Spleen (tissue), 11 donors: ENCODE measurements at regions not wholly inside any gene's neighbourhood (a gene's known extent, or its start where the extent isn't known, plus 50 kb on each side); places are given as distances from the start of the nearest gene placed in this dataset.

ENCODE experiments used
- DNase-seq: peaks from one replicate; pipeline ENCODE4 v3.0.0-alpha.2; 2020
- H3K27ac ChIP-seq, 8 donors: fragments of 200-600 bp; sonication (generic) in 7 of 8; 1 replicate in 4 of 8; 2 replicates in 4 of 8; pipeline versions ENCODE4 v1.5.0 to v1.8.0; 2016 to 2021; ENCODE audit warnings: inconsistent platforms in 4 of 8, mild to moderate bottlenecking in 4 of 8, moderate library complexity in 1 of 8
- H3K27me3 ChIP-seq, 7 donors: fragments of 200-600 bp; sonication (generic) in 6 of 7; replicated peaks in 1 of 7; 1 replicate in 4 of 7; 2 replicates in 3 of 7; pipeline versions ENCODE4 v1.5.0 to v1.8.0; 2016 to 2021; ENCODE audit warnings: inconsistent platforms in 3 of 7, mild to moderate bottlenecking in 1 of 7
- H3K36me3 ChIP-seq, 6 donors: fragments of 200-600 bp; sonication (generic) in 5 of 6; 1 replicate in 4 of 6; 2 replicates in 2 of 6; pipeline versions ENCODE4 v1.5.0 to v1.8.0; 2016 to 2021; ENCODE audit warnings: inconsistent platforms in 2 of 6
- H3K4me1 ChIP-seq, 6 donors: fragments of 200-600 bp; sonication (generic) in 5 of 6; 1 replicate in 3 of 6; 2 replicates in 3 of 6; pipeline versions ENCODE4 v1.5.0 to v1.8.0; 2016 to 2021; ENCODE audit warnings: inconsistent platforms in 3 of 6
- H3K4me3 ChIP-seq, 8 donors: fragments of 200-600 bp; sonication (generic) in 7 of 8; 1 replicate in 4 of 8; 2 replicates in 4 of 8; pipeline versions ENCODE4 v1.5.0 to v1.8.0; 2016 to 2021; ENCODE audit warnings: inconsistent platforms in 4 of 8, mild to moderate bottlenecking in 4 of 8, moderate library complexity in 2 of 8
- H3K9me3 ChIP-seq, 8 donors: fragments of 200-600 bp; sonication (generic) in 7 of 8; 1 replicate in 4 of 8; 2 replicates in 4 of 8; pipeline versions ENCODE4 v1.5.0 to v1.8.0; 2016 to 2021; ENCODE audit warnings: inconsistent platforms in 4 of 8
- CTCF ChIP-seq, 11 experiments: fragments of 200-600 bp in 7 of 11; fragments of 450-650 bp in 4 of 11; sonication (generic) in 4 of 11; IDR thresholded peaks in 8 of 11; conservative IDR thresholded peaks in 3 of 11; 1 replicate in 7 of 11; 2 replicates in 4 of 11; pipeline versions ENCODE4 v1.4.0 to v1.8.0; 2016 to 2021; ENCODE audit warnings: antibody characterized with exemption in 11 of 11, inconsistent platforms in 4 of 11, mild to moderate bottlenecking in 1 of 11
- POLR2A ChIP-seq, 3 donors: fragments of 450-650 bp; IDR thresholded peaks; one replicate each; pipeline ENCODE4 v1.5.1; 2017; ENCODE audit warnings: antibody characterized with exemption in 3 of 3, mild to moderate bottlenecking in 1 of 3
- POLR2AphosphoS5 ChIP-seq, 3 donors: sonication (generic); formaldehyde crosslinking; IDR thresholded peaks; one replicate each; pipeline ENCODE4 v1.5.1; 2017; ENCODE audit warnings: antibody characterized with exemption in 3 of 3
- WGBS, 5 donors: extraction: QIAGEN DNeasy Blood & Tissue Kit in 3 of 5; methylation state at CpG; one replicate each; pipeline versions ENCODE4 v1.1.5 to v1.1.7; 2013 to 2018; 5-methylcytosine and 5-hydroxymethylcytosine counted together
- intact Hi-C: fragments of 100-400 bp; cut with DNase I; formaldehyde crosslinking; loops from one replicate; pipeline ENCODE4 v1.15.0; 2023; ENCODE audit warnings: low total_unique reads
- donor health status: healthy with polysubstance abuse.
- donor health status: DM: no; HTN: no; CAD: no; lungs with moderate emphysema.
- donor health status: DM: no; HTN: no; CAD: no.
- donor health status: Bipolar disorder and iron deficiency.
- donor health status: healthy.
- donor health status: DM: no; HTN: no; CAD: no.
- donor health status: DM: yes; HTN: yes; CAD: no.

- no peak for DNase-seq
- Histone ChIP-seq H3K4me3 (no peak overlapping the region), H3K4me1 (no peaks in the 10 kb centered on the region), H3K36me3 (no peaks in the 10 kb centered on the region), H3K9me3 (peaks cover 0 to 3% (median 0%) of the 10 kb centered on the region in 8 donors), H3K27ac (no peak overlapping the region), H3K27me3 (no peaks in the 10 kb centered on the region)
- intact Hi-C loops = no loop called here
- TF ChIP-seq POLR2A (IDR thresholded peaks at IDR 0.05) = no peak
- TF ChIP-seq CTCF (IDR thresholded peaks at IDR 0.05 in 8 of 11, conservative IDR thresholded peaks at IDR 0.05 in 3 of 11) = no peak
- TF ChIP-seq POLR2AphosphoS5 (IDR thresholded peaks at IDR 0.05) = no peak
- 54 to 67% (median 60%) methylated on average over 7 to 8 of the region's 8 CpGs for WGBS, 5 donors
Observed at GRCh38 chr10:85420501-85421191, 945.9 kb downstream of the GRID1 start.

- Histone ChIP-seq H3K36me3 (no peaks in the 10 kb centered on the region), H3K4me1 (no peaks in the 10 kb centered on the region), H3K27me3 (no peaks in the 10 kb centered on the region), H3K9me3 (peaks cover 0 to under 1% (median 0%) of the 10 kb centered on the region in 8 donors), H3K27ac (no peak overlapping the region), H3K4me3 (no peak overlapping the region)
- intact Hi-C loops = no loop called here
- TF ChIP-seq POLR2A (IDR thresholded peaks at IDR 0.05) (no peak), POLR2AphosphoS5 (IDR thresholded peaks at IDR 0.05) (no peak), CTCF (IDR thresholded peaks at IDR 0.05 in 8 of 11, conservative IDR thresholded peaks at IDR 0.05 in 3 of 11) (no peak)
- WGBS, 5 donors = 86 to 96% (median 89%) methylated on average over 9 of the region's 9 CpGs
- no peak for DNase-seq
Observed at GRCh38 chr10:85421421-85421820, 945.2 kb downstream of the GRID1 start.

GRCh38 chr10:85429126-85429525 is 937.5 kb downstream of the GRID1 start:
- Histone ChIP-seq H3K27me3 (no peaks in the 10 kb centered on the region), H3K4me1 (no peaks in the 10 kb centered on the region), H3K9me3 (no peaks in the 10 kb centered on the region), H3K27ac (no peak overlapping the region), H3K36me3 (no peaks in the 10 kb centered on the region), H3K4me3 (no peak overlapping the region)
- no peak for TF ChIP-seq POLR2A (IDR thresholded peaks at IDR 0.05)
- no peak for TF ChIP-seq POLR2AphosphoS5 (IDR thresholded peaks at IDR 0.05)
- no peak for TF ChIP-seq CTCF (IDR thresholded peaks at IDR 0.05 in 8 of 11, conservative IDR thresholded peaks at IDR 0.05 in 3 of 11)
- DNase-seq = no peak
- WGBS, 5 donors = 77 to 87% (median 81%) methylated on average over 3 of the region's 3 CpGs
- intact Hi-C loops = no loop called here

GRCh38 chr10:85430991-85431390 is 935.6 kb downstream of the GRID1 start:
- 77 to 91% (median 81%) methylated on average over 2 of the region's 2 CpGs for WGBS, 5 donors
- H3K36me3 ChIP-seq = no peaks in the 10 kb centered on the region
- H3K4me1 ChIP-seq = no peaks in the 10 kb centered on the region
- H3K27ac ChIP-seq = no peak overlapping the region
- H3K4me3 ChIP-seq = no peak overlapping the region
- no peaks in the 10 kb centered on the region for H3K9me3 ChIP-seq
- TF ChIP-seq POLR2AphosphoS5 (IDR thresholded peaks at IDR 0.05) = no peak
- no peak for TF ChIP-seq CTCF (IDR thresholded peaks at IDR 0.05 in 8 of 11, conservative IDR thresholded peaks at IDR 0.05 in 3 of 11)
- TF ChIP-seq POLR2A (IDR thresholded peaks at IDR 0.05) = no peak
- no peaks in the 10 kb centered on the region for H3K27me3 ChIP-seq
- DNase-seq = no peak
- intact Hi-C loops = no loop called here
